HG02763 (cell line): ENCODE measurements at regions not wholly inside any gene's neighbourhood (a gene's known extent, or its start where the extent isn't known, plus 50 kb on each side); places are given as distances from the start of the nearest gene placed in this dataset.

Experiments used
- ATAC-seq: cut with Tn5 transposase; IDR thresholded peaks from one replicate; pipeline ENCODE4 v1.9.1; 2021; ENCODE audit warnings: mild to moderate bottlenecking, moderate library complexity; ENCODE audit not compliant: unreplicated experiment

DNA sequence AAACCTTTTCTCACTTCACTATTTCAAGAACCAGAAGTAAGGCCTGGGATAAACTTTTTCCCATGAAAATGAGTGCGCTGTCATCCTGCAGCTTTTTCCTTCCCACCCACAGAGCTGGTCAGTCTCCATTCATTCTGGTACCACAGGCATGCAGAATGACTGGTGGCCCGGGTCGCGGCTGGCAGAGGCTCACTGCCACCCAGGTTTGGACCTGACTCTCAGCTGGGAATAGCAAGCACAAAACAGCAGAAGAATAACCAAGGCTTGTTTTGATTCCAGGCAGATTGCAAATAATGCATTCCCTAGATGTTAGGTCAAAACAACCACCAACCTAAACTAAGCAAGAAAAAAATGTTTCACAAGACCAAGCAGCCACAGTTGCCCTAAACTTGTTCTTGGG lies 190.5 kb upstream of the NRP1 start:
- ATAC-seq, result no peak

- ATAC-seq, result no peak
Measured at GRCh38 chr10:33524041-33524440, 189.6 kb upstream of the NRP1 start.

DNA sequence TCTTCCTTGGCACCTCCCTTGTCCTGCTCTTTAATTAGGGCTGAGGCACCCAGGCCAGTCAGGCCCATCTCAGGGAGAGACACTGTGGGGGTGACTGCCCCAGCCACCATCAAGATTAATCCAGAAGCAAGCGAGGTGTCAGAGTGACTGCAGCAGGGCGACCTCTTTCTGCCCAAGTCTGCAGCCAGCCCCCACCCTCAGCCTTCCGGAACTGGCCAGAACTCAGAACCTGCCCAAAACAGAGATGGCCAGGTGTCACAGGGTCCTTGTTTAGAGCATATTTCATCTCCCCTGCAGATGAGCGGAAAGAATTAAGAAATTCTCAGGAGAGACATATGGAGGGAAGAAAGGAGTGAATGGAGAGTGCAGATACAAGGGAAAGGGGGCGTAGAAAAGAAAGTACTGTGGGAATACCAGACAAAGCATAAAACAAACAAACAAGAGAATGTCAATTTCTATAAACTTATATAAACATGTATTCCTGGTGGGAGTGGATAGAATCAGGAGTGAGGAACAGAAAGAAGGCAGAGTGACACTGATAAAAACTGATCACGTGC lies 188.8 kb upstream of the NRP1 start:
- ATAC-seq, result no peak

- ATAC-seq, result no peak
Measured at GRCh38 chr10:33521904-33522303, 187.4 kb upstream of the NRP1 start.

GRCh38 chr10:33521062-33521461 lies 186.6 kb upstream of the NRP1 start:
- no peak for ATAC-seq

GRCh38 chr10:33520223-33520622 lies 185.8 kb upstream of the NRP1 start:
- no peak for ATAC-seq

GRCh38 chr10:33519130-33519860 lies 184.8 kb upstream of the NRP1 start:
- ATAC-seq, result no peak

GRCh38 chr10:33510206-33510605 lies 175.7 kb upstream of the NRP1 start:
- no peak for ATAC-seq

- ATAC-seq, result peak; percentile 73
Measured at GRCh38 chr10:33509231-33509831, 174.9 kb upstream of the NRP1 start.

DNA sequence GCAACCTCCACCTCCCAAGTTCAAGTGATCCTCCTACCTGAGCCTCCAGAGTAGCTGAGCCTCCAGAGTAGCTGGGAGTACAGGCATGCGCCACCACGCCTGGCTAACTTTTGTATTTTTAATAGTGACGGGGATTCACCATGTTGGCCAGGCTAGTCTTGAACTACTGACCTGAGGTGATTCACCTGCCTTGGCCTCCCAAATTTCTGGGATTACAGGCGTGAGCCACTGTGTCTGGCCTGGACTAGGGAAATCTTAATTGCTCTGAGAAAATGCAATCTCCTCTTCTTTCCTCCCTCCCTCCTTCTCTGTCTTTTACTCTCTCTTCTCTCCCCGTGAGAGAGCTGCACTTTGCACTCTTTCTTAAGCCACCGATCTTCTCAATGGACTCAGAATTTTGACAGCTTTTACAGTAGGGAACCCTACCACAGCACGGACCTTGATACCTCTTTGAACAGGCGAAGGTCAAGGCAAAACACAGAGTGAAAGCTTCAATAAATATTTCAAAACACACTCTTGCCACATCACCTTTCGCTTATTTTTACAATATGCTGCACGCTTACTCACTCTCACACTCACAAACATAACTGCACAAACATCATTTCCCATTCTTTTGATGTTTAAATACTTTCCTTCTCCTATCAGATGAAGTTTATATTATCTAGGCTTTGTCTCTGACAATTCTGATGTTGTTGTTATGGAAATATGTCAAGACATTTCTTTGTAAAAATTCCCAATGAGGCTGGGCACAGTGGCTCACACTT lies 173.4 kb upstream of the NRP1 start:
- no peak for ATAC-seq

GRCh38 chr10:33506838-33507661 lies 172.6 kb upstream of the NRP1 start:
- ATAC-seq, result peak; percentile 76

DNA sequence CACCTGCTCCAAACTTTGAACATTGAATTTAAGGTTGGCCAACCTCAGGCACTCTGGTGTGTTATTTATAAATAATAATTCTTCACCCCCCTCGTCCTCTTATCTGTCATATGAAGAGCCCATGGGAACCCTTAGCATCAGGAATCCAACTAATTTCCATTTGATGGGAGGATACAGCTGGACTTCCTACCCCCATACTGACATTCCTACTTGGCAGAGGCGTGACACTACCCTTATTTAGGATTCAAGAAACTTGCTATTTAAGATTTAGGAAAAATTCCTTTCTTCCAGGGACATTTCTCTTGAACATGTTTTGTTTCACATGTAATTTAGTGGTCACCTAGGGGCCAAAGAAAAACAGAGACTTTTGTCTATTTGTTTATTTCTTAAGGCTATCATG lies 171.9 kb upstream of the NRP1 start:
- no peak for ATAC-seq

DNA sequence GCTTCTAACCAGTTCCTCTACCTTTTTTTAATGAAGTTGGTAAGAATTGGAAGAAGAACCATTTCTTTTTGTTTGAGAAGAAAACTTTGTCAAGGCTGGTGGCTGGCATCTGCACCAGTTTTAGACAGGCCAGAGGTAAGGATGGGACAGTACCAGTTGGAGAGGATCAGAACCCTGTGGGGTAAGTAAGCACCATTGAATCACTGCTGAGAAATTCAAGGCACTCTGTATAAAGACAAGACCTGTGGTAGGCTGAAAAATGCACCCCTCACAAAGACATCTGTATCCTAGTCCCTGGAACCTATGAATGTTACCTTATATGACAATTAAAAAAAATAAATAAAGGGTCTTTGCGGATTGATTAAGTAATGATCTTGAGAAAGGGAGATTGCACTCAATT lies 166.7 kb upstream of the NRP1 start:
- no peak for ATAC-seq

- ATAC-seq, result no peak
Measured at GRCh38 chr10:33498391-33498891, 164.0 kb upstream of the NRP1 start.

DNA sequence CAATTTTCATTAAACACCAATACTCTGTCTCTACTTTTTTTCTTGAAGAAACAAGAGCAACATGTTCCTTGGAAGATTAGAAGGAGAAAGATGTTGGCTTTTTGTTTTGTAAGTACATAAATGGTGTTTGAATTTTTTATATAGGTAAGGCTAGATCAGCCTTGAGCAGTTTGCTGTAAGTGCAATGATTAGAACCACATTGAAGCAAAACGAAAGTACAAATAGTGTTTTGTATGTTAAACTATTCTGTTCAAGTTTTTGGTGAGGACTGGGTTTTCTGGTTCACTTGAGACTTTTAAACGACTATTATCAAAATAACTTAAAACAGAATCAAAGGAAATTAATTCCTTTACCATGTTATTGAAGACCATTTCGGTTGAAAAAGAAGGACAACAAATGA lies 162.9 kb upstream of the NRP1 start:
- ATAC-seq, result no peak

DNA sequence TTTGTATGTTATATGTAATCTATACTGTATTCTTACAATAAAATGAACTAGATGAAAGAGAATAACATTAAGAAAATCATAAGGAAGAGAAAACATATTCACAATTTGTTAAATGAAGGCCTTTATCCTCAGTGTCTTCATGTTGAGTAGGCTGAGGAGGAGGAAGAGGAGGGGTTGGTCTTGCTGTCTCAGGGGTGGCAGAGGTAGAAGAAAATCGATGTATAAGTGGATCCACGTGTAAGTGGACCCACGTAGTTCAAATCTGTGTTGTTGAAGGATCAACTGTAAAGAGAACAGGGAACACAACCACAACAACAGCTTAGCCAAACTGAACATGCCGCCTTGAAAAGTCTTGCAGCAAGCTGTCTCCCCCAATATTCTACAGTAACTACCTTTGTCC lies 161.6 kb upstream of the NRP1 start:
- ATAC-seq, result no peak

- ATAC-seq, result no peak
Measured at GRCh38 chr10:33494694-33495265, 160.3 kb upstream of the NRP1 start.

DNA sequence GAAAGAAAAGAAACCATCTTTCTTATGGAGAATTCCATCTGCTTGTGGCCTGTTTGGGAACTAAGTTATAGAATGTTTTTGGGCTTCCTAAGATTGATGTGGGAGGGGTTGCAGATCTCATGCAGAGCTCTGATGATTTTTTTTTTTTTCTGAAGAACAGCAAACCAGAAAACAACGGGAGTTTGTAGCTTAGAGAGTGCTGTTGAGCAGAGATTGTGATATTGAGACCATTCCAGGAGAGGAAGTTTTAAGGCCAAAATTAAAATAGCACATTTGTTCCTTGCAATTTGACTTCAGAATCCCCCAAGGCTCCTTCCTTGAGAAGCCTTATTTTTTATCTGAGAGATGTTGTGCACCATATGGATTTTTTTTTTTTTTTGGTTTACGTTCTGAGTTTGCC lies 159.5 kb upstream of the NRP1 start:
- no peak for ATAC-seq

DNA sequence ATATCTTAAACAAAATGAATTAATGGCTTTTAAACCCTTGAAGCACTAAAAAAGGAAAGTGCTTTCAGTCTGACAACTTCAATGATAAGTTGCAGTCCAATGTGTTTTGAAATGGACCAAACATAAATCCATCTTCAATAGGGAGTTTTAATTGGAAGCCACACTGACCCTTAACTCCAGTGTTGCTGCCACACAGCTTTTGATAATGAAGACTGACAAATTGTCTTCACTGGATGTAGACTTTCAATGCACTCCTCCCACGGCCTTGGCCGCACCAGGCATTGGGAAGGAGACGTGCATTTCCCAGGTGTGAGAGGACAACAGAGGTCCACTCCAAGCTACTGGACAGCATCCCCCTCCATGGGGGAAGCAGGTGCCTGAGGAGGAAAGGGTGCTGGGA lies 159.0 kb upstream of the NRP1 start:
- ATAC-seq, result no peak

DNA sequence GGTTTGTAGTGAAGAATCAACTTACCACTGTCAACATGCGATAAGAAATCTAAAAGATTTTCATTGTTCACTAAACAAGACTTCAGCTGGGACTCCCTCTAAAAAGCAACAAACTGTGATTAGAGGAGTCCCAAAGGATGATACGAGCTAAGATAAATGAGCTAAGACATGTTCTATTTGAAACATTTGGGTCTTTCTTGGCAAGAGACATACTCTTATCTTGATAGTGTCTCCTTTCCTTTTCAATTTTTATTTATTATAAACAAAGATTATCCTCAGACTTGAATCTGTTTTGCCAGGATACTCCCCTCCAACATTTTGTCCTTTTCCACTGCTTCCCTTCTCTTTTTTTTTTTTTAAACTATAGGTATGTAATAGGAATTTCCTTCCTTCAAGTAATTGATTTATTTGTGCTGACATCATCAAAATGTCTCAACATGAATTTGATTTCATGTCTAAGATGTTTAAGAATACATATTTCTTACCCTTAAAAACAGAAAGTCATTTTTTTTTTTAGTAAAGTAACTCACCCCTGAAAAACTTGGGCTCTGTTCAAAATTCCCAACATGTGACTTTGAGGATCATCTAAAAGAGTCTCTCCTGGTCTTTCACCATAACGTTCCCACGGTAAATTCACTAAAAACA lies 158.4 kb upstream of the NRP1 start:
- no peak for ATAC-seq
